Gastroesophageal sphincter (tissue), 3 donors: ENCODE measurements at regions not wholly inside any gene's neighbourhood (a gene's known extent, or its start where the extent isn't known, plus 50 kb on each side); places are given as distances from the start of the nearest gene placed in this dataset.

Source experiments
- POLR2A ChIP-seq, 2 donors: fragments of 450-650 bp; IDR thresholded peaks; one replicate each; pipeline ENCODE4 v1.6.1; 2017; ENCODE audit warnings: antibody characterized with exemption in 2 of 2, mild to moderate bottlenecking in 2 of 2, moderate library complexity in 1 of 2
- POLR2AphosphoS5 ChIP-seq: sonication (generic); formaldehyde crosslinking; IDR thresholded peaks from one replicate; pipeline ENCODE4 v1.6.1; 2017; ENCODE audit warnings: antibody characterized with exemption
- TF ChIP-seq, protein P1 (sequence below), 4 experiments: fragments of 200-600 bp in 2 of 4; fragments of 450-650 bp in 2 of 4; sonication (generic) in 1 of 4; IDR thresholded peaks; one replicate each; pipeline ENCODE4 v1.5.1; 2017 to 2019; ENCODE audit warnings: antibody characterized with exemption in 4 of 4, mild to moderate bottlenecking in 2 of 4, moderate library complexity in 2 of 4

DNA sequence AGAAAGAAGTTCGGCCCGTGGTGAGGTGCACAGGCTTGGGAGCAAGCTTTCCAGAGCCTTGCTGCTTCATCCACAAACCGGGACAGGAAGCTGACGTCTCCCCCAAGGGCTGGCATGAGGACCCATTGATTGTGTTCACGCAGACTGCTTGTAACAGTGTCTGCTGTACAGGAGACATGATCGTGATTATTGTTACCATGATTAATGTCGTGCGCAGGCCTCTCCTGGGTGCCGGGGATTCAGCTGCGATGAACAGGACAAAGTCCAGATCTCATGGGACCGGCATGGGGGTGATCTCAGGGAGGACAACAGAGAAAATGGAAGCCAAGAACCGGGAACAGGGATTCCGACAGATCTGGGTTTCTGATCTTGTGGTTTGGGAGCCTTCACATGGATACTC lies 219.9 kb downstream of the BRD1 start:
- TF ChIP-seq POLR2A (IDR thresholded peaks at IDR 0.05) (no peak), POLR2AphosphoS5 (no peak)
- TF ChIP-seq, protein P1, sequence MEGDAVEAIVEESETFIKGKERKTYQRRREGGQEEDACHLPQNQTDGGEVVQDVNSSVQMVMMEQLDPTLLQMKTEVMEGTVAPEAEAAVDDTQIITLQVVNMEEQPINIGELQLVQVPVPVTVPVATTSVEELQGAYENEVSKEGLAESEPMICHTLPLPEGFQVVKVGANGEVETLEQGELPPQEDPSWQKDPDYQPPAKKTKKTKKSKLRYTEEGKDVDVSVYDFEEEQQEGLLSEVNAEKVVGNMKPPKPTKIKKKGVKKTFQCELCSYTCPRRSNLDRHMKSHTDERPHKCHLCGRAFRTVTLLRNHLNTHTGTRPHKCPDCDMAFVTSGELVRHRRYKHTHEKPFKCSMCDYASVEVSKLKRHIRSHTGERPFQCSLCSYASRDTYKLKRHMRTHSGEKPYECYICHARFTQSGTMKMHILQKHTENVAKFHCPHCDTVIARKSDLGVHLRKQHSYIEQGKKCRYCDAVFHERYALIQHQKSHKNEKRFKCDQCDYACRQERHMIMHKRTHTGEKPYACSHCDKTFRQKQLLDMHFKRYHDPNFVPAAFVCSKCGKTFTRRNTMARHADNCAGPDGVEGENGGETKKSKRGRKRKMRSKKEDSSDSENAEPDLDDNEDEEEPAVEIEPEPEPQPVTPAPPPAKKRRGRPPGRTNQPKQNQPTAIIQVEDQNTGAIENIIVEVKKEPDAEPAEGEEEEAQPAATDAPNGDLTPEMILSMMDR (IDR thresholded peaks at IDR 0.05), result no peak
